ENCODE measurements at regions not wholly inside any gene's neighbourhood (a gene's known extent, or its start where the extent isn't known, plus 50 kb on each side); places are given as distances from the start of the nearest gene placed in this dataset.

- TF ChIP-seq FOXM1 (IDR thresholded peaks at IDR 0.05; ENCODE audit: borderline replicate concordance, low read depth) = no peak
- no peak for TF ChIP-seq CEBPB (IDR thresholded peaks at IDR 0.05)
- TF ChIP-seq, protein P1, sequence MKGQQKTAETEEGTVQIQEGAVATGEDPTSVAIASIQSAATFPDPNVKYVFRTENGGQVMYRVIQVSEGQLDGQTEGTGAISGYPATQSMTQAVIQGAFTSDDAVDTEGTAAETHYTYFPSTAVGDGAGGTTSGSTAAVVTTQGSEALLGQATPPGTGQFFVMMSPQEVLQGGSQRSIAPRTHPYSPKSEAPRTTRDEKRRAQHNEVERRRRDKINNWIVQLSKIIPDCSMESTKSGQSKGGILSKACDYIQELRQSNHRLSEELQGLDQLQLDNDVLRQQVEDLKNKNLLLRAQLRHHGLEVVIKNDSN (IDR thresholded peaks at IDR 0.05) = no peak
- TF ChIP-seq EP300 (IDR thresholded peaks at IDR 0.05; ENCODE audit: borderline replicate concordance) = no peak
- TF ChIP-seq NFIC (IDR thresholded peaks at IDR 0.05) = no peak
- TF ChIP-seq CREB1 (IDR thresholded peaks at IDR 0.05; ENCODE audit: low read depth) = no peak
- TF ChIP-seq TCF12 (IDR thresholded peaks at IDR 0.05; ENCODE audit: low read depth) = no peak
- TF ChIP-seq TEAD4 (IDR thresholded peaks at IDR 0.05) = no peak
- TF ChIP-seq YY1 (IDR thresholded peaks at IDR 0.05; ENCODE audit: low read depth) = no peak
- TF ChIP-seq, protein P2, sequence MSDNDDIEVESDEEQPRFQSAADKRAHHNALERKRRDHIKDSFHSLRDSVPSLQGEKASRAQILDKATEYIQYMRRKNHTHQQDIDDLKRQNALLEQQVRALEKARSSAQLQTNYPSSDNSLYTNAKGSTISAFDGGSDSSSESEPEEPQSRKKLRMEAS (IDR thresholded peaks at IDR 0.05) = no peak
- TF ChIP-seq RAD21 (IDR thresholded peaks at IDR 0.05; ENCODE audit: low read depth) = no peak
- TF ChIP-seq REST (IDR thresholded peaks at IDR 0.05; ENCODE audit: low read depth) = no peak
These were observed 473.2 kb downstream of the ENC1 start for GRCh38 chr5:74167206-74167929.

DNA sequence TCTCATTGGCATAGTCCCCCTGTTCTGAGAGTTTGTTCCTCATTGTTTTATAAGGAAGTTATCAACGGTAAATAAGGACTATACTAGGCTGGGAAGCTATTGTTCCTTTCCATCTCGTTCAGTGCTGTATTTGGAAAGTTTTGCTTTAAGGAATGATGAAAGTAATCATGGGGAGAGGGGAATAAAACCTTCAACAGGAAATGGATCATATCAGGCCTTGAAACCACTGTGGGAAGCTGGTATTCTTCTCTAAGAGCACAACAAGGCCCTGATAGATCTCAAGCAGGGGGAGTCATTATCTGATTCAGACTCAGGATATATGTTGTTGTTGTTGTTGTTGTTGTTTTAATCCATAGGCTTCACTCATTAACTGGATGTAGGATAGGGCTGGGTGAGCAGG, 474.5 kb downstream of the ENC1 start:
- TF ChIP-seq, protein P1 (IDR thresholded peaks at IDR 0.05) = no peak
- TF ChIP-seq EGR1 (IDR thresholded peaks at IDR 0.05) = no peak
- TF ChIP-seq EP300 (IDR thresholded peaks at IDR 0.05; ENCODE audit: borderline replicate concordance) = no peak
- no peak for TF ChIP-seq CREB1 (IDR thresholded peaks at IDR 0.05; ENCODE audit: low read depth)
- no peak for TF ChIP-seq FOXM1 (IDR thresholded peaks at IDR 0.05; ENCODE audit: borderline replicate concordance, low read depth)
- no peak for TF ChIP-seq NFIC (IDR thresholded peaks at IDR 0.05)
- TF ChIP-seq TEAD4 (IDR thresholded peaks at IDR 0.05) = no peak
- TF ChIP-seq REST (IDR thresholded peaks at IDR 0.05; ENCODE audit: low read depth) = no peak
- no peak for TF ChIP-seq ZBTB7A (IDR thresholded peaks at IDR 0.05; ENCODE audit: low read depth)
- no peak for TF ChIP-seq RAD21 (IDR thresholded peaks at IDR 0.05; ENCODE audit: low read depth)

- TF ChIP-seq REST (IDR thresholded peaks at IDR 0.05; ENCODE audit: low read depth) (no peak), TCF12 (IDR thresholded peaks at IDR 0.05; ENCODE audit: low read depth) (no peak), TAF1 (IDR thresholded peaks at IDR 0.05; ENCODE audit: low read depth) (no peak), ZBTB7A (IDR thresholded peaks at IDR 0.05; ENCODE audit: low read depth) (no peak), FOXM1 (IDR thresholded peaks at IDR 0.05; ENCODE audit: borderline replicate concordance, low read depth) (no peak), YY1 (IDR thresholded peaks at IDR 0.05; ENCODE audit: low read depth) (no peak), RAD21 (IDR thresholded peaks at IDR 0.05; ENCODE audit: low read depth) (no peak), CREB1 (IDR thresholded peaks at IDR 0.05; ENCODE audit: low read depth) (no peak), NFIC (IDR thresholded peaks at IDR 0.05) (no peak), EP300 (IDR thresholded peaks at IDR 0.05; ENCODE audit: borderline replicate concordance) (no peak), EGR1 (IDR thresholded peaks at IDR 0.05) (no peak), CEBPB (IDR thresholded peaks at IDR 0.05) (no peak), TEAD4 (IDR thresholded peaks at IDR 0.05) (no peak)
- TF ChIP-seq, protein P2 (IDR thresholded peaks at IDR 0.05) = no peak
- TF ChIP-seq, protein P1 (IDR thresholded peaks at IDR 0.05) = no peak
These were observed 475.7 kb downstream of the ENC1 start for GRCh38 chr5:74164725-74165235.
